HG03108 (cell line): ENCODE measurements at regions not wholly inside any gene's neighbourhood (a gene's known extent, or its start where the extent isn't known, plus 50 kb on each side); places are given as distances from the start of the nearest gene placed in this dataset.
A peak's percentile ranks its signal among the peaks of the same experiment; 100 is the strongest.

Experiments used
- ATAC-seq: cut with Tn5 transposase; IDR thresholded peaks from one replicate; pipeline ENCODE4 v1.9.1; 2021; ENCODE audit warnings: moderate library complexity; ENCODE audit not compliant: unreplicated experiment

DNA sequence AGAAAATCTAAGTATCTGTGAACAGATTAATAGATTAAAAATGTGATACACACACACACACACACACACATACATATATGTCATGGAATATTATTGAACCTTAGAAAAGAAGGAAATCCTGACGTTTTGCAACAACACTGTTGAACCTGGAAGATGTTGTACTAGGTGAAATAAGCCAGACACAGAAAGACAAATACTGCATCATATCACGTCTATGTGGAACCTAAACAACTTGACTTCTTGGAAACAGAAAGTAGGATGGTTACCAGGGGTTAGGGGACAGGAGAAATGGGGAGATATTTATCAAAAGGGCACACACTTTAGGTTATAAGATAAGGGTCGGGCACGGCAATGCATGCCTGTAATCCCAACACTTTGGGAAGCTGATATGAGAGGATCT, 698.4 kb upstream of the ID2 start:
- no peak for ATAC-seq

DNA sequence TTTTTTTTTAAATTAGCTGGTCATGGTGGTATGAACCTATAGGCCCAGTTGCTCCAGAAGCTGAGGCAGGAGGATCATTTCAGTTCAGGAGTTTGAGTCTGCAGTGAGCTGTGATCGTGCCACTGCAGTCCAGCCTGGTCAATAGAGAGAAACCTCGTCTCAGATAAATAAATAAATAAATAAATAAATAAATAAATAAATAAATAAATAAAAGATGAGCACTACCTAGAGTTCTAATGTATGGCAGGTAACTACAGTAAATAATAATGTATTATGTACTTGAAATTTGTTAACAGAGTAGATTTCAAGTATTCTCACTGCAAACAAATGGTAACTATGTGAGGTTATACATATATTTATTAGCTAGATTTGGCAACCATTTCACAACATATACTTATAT, 697.9 kb upstream of the ID2 start:
- no peak for ATAC-seq

DNA sequence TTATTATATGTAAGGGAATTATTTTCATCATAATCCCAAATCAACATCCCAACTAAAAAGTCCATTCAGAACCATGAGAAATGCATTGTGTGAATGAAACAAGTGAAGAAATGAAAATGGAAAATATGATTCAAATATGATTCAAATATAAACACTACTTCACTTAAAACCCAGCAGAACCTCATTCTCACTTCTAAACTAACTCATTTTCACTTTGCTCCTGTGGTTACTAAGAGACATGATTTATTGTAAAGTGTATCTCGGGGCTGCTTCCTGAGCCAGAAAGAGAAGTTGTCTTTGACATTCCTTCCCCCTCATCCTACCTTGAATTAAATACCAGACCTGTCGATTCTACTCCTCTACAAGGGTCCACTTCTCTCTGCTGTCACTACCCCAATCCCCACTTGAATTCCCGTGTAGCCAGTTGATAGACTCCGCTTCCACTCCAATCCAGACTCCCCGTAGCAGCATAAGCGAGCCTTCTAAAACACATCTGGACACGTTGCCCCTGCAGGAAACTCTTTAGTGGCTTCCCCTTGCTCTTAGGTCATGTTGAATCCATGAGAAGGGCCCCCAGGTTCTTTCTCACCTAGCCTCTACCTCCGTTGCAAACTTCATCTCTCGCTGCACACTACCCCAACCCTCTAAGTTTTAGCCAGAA, 697.0 kb upstream of the ID2 start:
- peak; percentile 59 for ATAC-seq

DNA sequence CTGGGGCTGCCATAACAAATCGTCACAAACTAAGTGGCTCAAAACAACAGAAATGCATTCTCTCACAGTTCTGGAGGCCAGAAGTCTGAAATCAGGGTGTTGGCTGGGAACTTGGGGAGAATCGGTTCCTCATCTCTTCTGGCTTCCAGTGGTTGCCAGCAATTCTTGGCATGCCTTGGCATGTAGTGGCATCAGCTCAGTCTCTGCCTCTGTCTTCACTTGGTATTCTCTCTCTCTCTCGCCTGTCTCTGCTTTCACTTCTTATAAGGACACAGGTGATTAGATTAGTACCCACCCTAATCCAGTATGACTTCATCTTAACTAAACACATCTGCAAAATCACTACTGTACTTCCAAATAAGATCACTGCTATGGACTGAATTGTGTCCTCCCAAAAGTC, 695.4 kb upstream of the ID2 start:
- no peak for ATAC-seq

DNA sequence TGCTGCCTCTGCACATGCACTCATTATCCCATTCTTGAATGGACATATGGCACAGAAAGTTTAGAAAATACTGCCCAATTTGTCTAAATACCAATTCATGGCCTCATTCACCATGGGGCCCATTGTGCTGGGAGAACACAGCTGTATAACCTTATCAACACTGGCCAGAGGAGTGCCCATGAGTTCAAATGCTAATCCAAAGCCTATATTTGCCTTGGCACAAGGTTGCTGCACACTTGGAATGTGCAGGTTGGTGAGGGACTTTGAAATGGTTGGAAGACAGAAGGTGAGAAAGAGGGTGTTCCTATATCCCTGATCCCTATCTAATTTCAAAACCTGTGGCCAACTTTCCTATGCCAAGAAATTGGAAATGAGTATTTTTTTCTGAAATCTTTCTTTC, 693.9 kb upstream of the ID2 start:
- ATAC-seq, result no peak

DNA sequence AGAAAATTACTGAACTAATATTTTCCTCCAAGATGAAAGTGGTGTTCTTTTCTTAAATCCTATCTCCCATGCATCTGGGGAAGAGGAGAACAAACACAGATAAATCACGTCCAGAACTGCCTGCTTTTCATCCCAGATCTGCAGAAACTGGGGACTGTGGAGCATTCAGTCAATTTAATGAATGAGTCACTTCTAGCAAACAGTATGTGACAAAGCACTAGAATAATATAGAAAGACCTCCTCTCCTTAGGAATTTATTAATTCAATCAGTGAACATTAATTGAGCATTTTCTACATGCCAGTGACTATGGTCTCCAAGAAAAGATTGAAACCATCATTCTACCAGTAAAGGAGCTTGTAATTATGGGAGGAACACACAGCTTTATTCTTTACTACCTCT, 693.4 kb upstream of the ID2 start:
- ATAC-seq, result no peak

DNA sequence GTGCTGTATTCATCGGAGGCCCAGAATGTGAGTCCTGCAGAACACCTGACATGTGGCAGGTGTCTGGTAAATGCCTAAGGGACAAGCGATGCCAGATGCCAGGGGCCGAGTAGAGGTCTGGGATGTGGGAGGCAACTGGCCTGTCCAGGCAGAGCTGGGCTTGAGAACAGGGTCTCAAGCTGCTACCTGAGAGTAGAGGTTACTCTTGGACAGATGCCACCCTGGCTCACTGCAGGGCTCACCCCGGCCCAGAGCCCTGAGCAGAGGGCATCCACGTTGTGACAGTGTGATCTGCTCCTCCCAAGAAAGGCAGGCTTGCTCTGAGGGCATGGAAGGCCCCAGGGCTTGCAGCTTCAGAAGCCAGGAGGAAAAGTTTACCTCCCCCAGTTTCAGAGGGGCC, 692.0 kb upstream of the ID2 start:
- no peak for ATAC-seq

DNA sequence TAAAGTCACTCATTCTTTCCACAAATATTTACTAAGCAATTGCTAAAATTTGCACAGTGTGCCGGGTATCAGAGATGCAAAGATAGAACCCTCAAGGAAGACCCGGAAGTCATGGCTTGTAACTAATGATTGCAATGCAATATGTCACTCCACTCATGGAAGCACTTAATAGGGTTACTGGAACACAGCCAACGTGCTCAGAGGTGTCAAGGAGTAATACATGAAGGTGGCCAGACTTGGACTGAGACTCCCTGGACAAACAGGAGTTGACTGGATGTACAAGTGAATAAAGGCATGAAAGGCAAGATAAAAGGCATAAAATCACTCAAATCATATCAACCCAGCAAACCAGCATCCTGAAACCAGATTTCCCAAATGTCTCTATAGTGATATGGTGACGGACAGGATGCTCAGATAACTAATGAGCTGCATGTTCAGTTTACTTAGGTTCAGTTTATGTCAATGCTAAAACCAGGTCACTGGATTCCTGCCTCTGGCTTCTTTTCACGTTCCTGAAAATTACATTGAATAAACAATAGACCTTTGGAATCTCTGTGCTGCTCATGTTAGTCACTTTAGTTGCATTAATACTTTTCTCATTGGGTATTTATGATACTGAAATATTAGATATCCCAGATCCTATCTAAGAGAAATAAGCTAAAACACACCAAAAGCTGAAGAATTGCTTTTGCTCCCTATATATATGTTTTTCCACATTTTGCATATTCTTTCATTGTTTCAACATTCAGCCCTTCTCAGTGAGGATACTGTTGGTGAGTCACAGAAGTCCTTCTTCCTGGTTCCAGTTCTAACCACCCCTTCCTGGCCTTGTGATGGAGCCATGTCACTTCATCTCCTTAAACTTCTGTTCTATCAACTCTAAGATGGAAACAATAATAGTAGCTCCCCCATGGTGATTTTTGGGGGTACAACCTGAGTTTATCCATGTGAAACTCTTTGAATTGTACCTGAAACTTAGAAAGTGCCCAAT, 688.9 kb upstream of the ID2 start:
- ATAC-seq, result no peak

DNA sequence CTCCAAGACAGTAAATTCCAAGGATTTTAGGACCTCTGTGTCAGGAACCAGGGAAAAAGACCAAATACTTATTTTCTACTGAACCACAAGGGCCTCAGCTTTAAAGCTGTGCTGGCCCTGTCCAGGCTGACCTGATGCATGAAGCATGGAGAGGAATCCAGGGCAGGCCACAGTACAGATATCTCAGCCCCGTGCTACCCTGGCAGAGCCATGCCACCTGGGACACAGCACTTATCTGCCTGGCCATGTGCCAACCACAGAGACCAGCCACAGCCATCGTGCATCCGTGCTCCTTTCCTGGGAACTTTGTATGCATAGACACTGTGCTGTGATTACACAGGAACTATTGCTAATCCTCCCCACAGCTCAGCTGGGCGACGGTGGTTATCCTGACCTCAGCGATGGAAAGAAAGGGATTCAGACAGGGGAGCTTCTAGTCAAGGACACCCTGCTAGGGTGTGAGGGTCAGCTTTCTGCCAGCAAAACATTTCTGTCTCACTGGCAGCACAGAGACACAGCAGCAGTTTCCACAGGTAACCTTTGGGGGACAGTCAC, 687.4 kb upstream of the ID2 start:
- no peak for ATAC-seq

DNA sequence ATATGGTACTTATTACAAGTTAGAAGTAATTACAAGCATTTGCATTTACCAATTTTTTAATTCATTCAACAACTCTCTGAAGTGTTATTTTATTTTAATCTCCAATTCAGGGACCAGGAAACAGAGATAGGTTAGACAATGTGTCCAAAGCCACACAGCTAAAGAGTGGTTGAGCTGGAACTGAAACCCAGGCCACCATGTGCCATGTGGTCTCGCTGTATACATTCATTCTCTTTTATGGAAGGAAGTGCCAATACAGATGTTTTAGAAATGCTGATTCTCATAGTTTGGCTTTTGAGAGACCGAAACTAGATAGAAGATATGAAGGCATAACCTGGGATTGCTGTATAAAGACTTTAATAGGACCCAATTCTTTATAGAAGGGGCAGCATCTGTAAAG, 684.6 kb upstream of the ID2 start:
- no peak for ATAC-seq

DNA sequence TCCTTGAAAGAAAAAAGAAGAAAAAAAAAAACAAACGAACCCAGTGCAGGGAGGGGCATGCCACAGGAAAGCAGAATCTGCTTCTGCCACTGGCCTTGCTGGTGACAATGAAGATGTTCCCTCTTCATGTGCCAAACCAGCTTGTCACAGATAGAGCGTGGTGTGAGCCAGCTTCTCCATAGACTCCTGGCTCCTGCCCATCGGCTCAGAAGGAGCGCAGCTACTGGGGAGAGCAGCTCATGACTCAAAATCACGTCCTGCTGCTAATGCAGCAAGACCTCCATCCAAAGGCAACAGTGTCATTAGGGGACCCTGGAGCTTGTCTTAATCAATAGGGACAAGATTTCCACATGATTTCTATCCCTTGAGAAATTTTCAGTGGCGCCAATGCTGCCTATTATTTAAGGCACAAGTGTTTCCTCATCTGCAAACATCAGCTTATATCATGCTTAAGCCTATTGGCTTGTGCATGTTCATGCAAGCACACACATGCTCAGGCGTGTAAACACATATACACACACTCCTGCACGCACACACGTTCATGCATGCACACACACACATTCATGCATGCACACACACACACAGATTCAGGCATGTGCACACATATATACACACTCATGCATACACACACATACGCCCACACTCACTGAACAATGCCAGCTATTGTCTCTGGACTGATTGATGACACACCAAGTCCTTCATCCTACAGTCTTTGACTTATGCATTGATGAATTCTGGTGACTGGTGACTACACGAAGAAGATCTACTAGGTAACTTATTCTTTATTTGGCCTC, 682.0 kb upstream of the ID2 start:
- ATAC-seq, result no peak

DNA sequence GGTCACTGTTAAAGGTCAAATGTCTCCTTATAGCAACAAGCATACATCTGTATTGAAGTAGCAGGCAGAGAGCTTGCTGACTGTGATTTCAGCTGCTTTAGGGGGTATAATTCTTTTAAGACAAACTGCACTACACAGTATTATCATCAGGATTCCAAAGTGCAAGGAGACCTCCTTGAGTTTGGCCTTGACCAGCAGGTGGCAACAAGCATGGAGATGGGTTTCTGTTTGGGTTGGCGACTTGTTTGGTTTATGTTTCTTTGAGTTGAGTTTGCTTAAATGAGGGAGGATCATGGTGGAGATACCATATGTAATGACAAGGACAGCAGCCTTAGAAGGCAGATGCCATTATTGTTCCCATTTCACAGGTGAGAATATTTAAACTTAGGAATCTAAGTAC, 681.0 kb upstream of the ID2 start:
- no peak for ATAC-seq

DNA sequence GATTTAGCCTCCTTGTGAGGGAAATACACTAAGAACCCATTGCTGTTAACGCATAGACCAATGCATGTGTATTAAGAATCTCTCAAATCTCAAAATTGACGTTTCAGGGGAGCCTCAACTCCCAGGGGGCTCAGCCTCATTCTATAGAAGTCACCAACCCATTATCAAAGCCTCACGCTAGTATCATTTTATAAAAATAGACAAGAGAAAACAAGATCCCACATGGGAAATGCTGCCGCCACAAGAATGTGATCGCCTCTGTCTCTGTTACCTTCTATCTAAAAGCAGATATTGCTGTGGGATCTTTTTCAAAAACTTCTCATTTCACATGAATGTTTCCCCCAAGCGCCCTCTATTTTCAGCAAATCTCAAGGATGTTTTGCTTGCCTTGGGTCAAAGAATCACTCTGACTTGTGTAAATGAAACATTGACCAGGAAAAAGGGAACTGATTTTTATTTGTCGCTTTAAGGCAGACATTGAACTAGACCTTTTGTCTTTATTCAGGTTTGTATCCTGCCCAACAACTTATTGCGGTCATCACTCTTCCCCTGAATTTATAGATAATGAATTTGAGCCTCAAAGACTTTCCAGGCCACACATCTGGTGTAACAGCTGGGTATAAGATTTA, 679.0 kb upstream of the ID2 start:
- ATAC-seq, result no peak

DNA sequence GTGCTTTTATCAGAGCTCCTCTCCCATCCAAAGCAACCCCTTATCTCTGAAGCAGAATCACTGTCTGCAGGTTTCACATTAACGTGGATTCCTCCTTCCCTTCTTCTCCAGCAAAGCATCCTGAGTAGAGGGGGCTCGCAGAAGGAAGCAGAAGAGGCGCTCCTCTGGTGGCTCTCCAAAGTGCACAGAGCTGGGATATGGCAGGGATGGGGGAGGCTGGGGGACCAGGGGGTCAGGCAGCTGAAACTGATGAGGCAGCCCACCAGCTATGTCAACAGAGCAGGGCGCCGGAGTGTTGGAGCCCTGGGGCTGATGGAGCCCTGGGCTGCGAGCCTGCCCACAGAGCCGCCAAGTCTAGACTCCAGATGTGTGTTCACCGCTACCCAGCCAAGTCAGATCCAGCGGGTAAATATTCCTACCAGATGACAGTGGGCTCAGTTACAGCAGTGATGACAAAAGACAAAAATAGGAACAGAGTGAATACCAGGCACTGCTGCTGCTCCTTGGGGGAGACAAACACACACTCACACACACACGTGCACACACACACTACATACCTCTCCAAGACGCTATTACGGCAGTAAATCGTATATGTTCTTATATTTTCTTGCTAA, 678.3 kb upstream of the ID2 start:
- ATAC-seq, result no peak

DNA sequence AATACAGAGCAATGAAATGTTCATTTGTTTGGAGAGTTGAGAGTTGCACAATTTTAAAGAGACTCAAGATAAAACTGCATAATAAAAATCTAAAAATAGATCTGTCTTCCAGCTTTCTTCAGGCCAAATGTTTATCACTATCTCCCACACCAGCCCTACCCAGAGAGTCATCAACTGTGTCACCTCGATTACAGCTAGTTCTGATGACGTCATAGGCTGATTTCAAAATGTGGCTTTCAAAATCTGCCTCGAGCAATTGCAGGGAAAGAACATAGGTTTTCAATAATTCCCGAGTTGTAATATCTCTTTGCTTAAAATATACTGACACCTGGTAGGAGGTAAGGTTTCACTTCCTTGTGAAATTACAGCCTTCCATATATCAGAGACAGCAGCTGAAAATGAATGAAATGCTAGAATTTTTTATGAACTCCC, 677.6 kb upstream of the ID2 start:
- ATAC-seq, result no peak

DNA sequence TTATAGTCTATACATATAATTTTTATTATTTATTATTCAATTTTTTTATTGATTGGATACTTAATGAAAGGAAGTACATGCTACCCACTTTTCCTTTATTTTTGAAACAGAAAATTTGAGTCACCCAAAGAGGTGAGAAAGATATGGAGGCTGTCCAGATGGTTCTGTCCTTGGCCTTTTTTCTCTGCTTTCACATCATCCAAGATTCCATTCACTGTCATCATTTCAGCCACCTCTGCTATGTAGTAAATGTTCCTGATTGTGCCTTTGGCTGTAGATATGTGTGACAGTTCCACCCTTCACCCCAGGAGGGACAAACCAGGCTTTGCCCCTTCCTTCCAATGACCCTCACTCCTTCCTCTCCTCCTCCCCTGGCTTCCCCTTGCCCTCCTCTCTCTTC, 675.7 kb upstream of the ID2 start:
- no peak for ATAC-seq

DNA sequence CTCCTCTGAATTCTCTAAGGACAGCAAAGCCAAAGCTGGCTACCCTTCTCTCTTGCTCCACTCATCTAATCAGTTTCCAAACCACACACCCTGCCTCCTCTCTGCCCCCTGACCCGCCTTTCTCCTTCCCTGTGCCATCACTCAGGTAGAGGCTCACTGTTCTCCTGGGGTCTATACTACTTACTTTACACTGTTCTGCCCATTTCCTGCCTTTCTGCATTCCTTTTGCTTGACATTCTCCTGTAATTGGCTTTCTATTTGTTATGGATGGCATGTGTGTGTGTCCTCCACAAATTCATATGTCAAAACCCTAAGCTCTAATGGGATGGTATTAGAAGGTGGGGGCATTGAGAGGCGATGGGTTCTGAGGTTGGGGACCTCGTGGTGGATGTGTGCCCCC, 675.2 kb upstream of the ID2 start:
- no peak for ATAC-seq

DNA sequence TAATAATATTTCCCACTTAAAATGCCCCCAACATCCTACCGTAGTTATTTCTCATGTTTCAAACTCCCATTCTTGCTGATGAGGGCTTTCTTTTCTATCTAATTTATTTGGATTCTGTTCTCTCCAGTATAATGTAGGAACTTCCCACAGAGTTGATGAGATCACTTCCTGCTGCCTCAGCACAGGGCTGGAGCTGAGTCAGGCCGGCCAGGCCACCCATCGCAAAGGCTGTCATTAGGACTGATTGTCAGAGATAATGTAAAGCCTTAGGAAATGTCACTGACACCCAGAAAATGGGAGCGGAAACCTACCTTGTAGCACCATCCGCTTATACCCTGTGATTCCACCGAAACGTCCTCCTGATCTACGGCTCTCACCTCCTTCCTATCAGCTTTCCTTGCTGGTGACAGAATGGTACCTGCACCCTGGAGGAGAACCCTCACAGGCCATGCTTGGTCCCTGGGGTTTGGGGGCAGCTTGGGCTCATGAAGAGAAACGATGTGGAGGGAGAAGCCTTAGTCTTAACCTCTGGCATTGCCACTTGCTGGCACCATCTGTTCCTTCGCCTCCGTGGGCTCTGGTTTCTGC, 672.8 kb upstream of the ID2 start:
- no peak for ATAC-seq

DNA sequence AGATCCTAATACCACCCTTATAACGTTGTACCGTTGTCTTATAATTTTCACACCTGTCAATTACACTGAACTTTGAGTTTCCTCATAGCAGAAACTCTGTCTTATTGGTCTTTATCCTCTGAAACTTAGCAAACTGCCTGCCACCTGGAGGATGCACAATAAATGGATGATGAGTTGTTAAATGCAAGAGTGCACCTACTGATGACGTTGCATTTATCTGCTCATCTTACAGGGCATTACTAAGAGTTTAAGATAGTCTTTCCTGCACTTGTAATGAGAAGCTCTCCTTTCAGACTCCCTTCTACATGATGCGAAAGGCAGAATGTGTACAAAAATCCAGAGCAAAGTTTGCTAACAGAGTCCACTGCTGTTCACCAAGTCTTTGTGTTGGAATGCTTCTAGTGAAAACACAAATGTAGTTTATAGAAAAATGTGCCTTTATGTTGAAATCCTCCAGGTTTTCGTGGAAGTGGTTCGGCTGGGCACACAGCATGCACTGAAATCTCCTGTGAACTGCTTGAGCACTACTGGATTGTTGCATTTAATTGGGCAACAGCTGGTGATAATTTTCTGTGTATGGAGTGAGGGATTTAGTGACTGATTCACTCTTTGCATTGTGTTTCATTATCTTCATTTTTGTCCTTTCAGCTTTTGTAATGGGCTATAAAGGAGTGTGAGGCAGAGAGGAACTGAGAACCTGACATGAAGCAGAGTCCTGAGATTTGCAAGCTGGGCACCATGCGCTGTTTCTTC, 665.8 kb upstream of the ID2 start:
- no peak for ATAC-seq
